ENCODE measurements at regions not wholly inside any gene's neighbourhood (a gene's known extent, or its start where the extent isn't known, plus 50 kb on each side); places are given as distances from the start of the nearest gene placed in this dataset.
"Not testable (repeated sequence)": the region's sequence is repeated elsewhere in the genome, so short reads cannot be mapped to it uniquely, and the experiment has no call there.

- DNase-seq (ENCODE audit: low spot score) = no peak
Measured at GRCh38 chr3:106078635-106079034, 209.8 kb upstream of the CBLB start.

DNA sequence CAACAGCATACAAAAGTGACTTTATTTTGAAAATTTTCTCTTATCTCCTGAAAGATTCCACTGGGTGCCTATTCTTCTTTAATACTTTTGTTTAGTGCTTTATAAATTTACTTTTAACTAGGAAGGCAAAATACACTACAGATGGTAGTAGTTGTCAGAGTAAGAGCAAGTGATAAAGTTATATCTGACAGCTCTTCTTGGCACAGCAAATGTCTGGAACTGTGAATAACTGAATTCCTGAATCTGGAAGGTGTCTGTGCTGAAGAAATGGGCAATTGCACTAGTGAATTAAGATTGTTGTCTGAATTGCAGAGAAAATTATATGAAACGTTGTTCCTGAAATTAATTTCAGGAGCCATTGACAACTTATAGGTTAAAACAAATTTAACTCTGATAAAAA is 213.8 kb upstream of the CBLB start:
- DNase-seq (ENCODE audit: low spot score) = no peak

DNA sequence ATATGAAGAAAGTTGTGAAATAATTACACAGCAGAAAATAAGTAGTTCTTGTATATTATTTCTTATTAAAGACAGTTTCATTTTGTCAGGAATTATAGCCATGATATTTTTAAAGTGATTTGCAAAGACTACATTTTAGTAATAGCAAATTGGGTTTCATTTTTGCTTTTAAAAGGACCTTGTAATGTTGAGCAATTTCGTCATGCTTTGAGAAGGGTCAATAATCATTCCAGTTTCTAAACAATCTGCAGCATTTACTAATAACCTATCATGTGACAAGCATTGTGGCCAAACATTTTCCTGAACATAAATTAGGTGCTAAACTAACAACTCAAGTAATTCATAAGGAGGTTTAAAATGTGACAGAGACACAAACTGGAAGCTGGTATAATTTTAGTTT is 214.4 kb upstream of the CBLB start:
- DNase-seq (ENCODE audit: low spot score) = no peak

GRCh38 chr3:106083854-106084253 is 215.0 kb upstream of the CBLB start:
- DNase-seq (ENCODE audit: low spot score) = no peak

DNA sequence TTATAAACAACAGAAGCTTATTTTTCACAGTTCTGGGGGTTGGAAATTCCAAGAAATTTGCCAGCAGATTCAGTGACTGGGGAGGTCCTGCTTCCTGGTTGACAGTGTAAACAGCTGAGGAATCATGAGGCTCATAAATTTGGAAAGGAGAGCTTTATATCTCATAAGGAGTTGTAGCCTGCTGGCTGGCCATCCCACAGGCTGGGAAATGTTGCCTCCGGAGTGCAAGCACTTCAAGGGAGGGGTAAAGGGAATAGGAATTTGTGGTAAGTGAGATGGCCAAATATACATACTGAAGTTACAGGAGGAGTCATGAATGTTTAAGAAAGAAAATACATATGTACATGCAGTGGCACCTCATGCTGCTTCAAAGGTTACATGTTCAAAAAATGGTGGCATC is 217.2 kb upstream of the CBLB start:
- DNase-seq (ENCODE audit: low spot score) = no peak

- DNase-seq (ENCODE audit: low spot score) = no peak
Measured at GRCh38 chr3:106086636-106087035, 217.8 kb upstream of the CBLB start.

GRCh38 chr3:106088304-106088703 is 219.5 kb upstream of the CBLB start:
- no peak for DNase-seq (ENCODE audit: low spot score)

DNA sequence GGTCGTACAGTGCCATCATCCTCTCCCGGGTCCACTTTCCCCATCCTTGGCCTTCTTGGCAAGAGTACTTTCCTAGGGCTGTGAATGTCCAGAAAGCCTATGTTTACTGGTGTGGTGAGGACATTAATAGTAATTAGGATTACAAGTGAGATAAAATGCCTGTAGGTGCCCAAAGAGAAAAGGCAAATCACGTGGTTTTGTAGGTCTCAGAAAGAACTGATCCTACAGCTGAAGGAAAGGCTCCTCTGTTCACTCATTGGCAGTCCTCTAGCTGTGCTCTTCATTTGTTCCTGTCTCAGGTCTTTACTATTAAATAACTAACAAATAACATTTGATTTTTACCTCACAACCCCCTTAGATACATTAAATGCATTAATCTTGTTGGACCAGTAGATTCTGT is 220.1 kb upstream of the CBLB start:
- no peak for DNase-seq (ENCODE audit: low spot score)

DNA sequence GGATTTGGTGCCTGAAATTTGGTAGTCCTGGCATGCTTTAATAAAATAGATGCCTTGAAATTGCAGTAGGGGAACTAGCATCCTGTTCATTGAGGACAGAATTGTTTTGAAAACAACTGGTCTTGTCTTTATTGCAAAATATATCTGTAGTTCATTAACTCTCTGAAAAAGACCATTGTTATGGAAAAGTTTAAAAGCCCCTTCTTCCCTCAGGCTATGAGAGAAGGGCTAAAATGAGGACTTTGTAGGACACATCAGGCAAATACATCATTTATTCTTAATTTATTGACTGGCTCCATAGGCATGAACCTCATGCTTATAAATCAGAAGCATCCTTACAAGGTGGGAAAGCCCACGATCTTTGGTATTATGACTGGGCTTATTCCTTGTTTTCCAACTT is 221.0 kb upstream of the CBLB start:
- DNase-seq (ENCODE audit: low spot score) = no peak

GRCh38 chr3:106092792-106093191 is 224.0 kb upstream of the CBLB start:
- DNase-seq (ENCODE audit: low spot score) = no peak

DNA sequence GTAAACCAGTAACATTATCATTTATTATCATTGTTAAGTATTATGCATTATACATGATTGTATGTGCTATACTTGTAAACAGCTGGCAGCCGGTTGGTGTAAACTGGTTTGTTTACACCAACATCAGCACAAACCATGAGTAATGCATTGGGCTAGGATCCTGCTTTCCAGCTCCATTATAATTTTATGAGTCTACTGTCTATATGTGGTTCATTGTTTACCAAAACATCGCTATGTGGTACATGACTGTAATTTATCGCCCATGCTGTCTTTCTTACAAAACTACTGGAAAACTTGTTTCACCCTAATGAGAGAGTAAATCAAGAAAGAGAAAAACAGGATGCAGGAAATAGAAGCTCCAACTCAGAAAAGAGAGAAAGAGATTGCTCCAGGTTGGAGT is 224.8 kb upstream of the CBLB start:
- DNase-seq (ENCODE audit: low spot score) = no peak

DNA sequence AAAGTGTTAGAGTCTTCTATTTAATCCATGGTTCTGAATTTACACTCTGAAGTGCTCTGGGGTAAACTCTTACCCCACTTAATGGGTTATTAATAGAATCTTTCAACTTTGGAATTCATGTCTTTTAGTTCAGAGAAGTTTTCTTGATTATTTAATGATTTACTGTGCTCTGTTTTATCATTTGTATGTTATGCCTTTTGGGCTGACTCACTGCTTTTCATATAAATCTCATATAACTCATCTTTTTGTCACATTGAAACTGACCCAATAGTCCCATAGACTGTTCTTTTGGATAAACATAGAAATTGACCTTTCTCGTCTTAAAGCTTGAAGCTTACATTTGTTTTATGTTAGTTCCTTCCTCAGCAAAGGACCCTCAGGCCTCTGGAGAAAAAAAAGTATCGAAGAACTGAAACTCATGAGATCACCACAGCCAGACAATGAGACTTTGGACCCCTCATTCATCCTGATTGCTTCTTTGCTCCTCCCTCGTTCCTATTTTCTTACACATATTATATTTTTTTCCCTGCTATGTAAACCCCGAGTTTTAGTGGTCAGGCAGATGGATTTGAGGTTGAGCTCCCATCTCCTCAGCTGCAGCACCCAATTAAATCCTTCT is 229.1 kb upstream of the CBLB start:
- no peak for DNase-seq (ENCODE audit: low spot score)

GRCh38 chr3:106103383-106103782 is 234.6 kb upstream of the CBLB start:
- no peak for DNase-seq (ENCODE audit: low spot score)

DNA sequence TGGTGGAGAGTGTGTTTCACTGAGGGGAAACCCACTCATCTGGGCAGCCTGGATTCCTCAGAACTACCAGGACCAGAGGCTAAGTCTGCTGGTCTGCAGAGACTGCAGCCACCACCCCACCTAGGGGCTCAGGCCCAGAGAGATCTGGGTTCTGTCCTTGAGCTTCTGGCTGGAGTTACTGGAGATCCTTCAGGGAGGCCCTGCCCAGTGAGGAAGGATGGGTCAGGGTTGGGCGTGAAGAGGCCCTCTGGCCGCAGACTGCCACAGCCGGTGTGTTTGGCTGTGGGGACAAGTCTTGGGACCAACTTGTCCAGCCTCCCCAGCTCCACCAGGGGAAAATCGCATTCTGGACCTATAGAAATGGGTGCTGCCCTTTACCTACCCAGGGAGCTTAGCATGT is 235.3 kb upstream of the CBLB start:
- no peak for DNase-seq (ENCODE audit: low spot score)

DNA sequence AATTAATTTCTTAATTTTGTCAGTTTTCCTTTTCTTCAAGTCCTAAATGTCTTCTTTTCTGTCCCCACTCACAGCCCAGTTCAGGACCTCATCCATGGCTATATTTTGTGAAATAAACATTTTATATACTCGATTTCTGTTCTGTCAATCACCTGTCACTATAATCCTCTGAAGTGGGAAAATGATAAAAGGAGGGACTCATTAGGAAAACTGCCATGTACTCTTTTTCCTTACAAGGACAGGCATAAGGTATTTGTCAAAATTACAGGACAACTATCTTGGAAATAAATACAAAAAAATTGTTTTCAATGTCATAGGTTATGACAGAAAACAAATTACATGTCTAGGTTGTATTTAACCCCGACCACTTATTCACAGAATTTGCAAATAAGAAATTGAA is 240.1 kb upstream of the CBLB start:
- DNase-seq (ENCODE audit: low spot score) = no peak

- not testable (repeated sequence) for DNase-seq (ENCODE audit: low spot score)
Measured at GRCh38 chr3:106112561-106112960, 243.7 kb upstream of the CBLB start.

DNA sequence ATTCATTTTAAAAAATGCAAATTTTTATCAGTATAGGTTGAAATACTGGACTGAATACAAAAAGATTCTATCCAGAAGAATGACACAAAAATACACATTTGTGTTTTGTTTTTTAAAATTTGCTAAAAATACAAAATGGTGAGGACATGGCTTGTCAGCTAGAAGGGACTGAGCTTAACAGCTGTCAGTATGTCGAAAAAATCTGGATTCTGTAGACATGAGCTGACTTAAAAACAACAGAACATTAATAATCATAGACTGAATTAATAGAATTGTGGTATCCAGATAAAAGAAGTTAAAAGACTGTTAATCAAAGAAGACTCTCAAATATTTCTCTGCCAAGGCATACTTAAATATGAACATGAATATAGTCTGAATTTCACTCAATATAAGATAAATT is 244.9 kb upstream of the CBLB start:
- DNase-seq (ENCODE audit: low spot score) = no peak

- DNase-seq (ENCODE audit: low spot score) = no peak
Measured at GRCh38 chr3:106114220-106114619, 245.4 kb upstream of the CBLB start.

DNA sequence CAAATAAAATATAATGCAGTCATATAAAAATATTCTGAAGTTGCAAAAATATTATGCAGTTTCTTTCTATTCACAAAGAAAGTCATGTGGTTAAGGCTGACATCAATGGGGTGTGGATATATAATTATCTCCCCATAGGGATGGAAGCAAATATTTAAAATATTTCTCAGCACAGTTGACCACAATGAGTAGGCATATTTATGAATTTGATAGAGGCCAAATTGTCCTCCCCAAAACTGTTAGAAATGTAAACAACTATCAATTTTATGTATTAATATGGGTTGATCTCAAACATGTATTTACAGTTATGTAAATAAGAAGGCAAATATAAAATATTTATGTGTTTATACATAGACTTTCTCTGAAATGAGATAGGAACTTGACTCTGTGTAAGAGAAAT is 246.0 kb upstream of the CBLB start:
- DNase-seq (ENCODE audit: low spot score) = no peak

DNA sequence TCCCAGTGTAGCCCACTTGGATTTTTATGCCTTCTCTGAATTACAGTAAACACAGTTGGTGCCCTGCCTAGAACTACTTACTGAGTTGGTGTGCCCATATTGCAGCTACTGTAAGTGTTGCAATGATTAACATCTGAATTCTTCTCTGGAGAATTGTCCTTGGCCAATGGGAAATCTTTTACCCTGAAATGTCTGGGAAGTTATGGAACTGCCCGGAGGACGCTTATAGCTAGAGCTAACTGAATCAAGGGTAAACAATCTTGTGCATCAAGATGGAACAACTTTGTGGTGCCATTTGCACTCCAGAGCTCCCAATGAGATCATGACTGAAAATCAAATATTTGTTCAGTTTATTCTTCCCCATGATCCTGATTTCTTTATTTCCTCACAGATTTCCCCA is 246.7 kb upstream of the CBLB start:
- DNase-seq (ENCODE audit: low spot score) = no peak

- DNase-seq (ENCODE audit: low spot score) = no peak
Measured at GRCh38 chr3:106116733-106117489, 248.1 kb upstream of the CBLB start.

GRCh38 chr3:106117490-106117858 is 248.7 kb upstream of the CBLB start:
- DNase-seq (ENCODE audit: low spot score) = no peak

DNA sequence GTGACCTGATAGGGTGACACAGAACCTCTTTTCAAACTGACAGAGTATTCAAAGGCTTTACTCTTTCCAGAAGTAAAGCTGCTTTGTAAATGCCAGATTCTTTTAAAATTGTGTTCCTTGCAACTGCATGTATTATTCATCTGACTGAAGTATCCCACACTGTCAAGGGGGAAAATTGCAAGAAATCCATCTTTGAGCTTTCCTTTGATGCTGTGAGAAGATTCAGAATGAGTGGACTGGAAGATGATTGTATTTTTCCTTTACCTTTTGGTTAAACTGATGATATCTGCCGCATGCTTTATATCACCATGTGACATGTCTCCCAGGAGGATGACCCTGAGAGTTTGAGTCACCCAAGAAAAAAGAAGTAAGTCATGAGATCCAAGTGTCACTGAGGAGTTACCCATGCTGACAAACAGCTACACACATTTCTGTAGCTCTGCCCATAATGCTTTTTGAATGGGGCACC is 250.8 kb upstream of the CBLB start:
- no peak for DNase-seq (ENCODE audit: low spot score)

- no peak for DNase-seq (ENCODE audit: low spot score)
Measured at GRCh38 chr3:106120356-106120755, 251.5 kb upstream of the CBLB start.

Data from HuH-7.5 (cell line).